ENCODE measurements at regions not wholly inside any gene's neighbourhood (a gene's known extent, or its start where the extent isn't known, plus 50 kb on each side); places are given as distances from the start of the nearest gene placed in this dataset.

GRCh38 chr10:105383978-105384377, 742.9 kb downstream of the SORCS3 start:
- TF ChIP-seq CTCF (conservative IDR thresholded peaks at IDR 0.05; ENCODE audit: low read depth in 2 of 2), result no peak
- TF ChIP-seq POLR2AphosphoS5 (IDR thresholded peaks at IDR 0.05; ENCODE audit: low read depth), result no peak
- TF ChIP-seq, protein P1, sequence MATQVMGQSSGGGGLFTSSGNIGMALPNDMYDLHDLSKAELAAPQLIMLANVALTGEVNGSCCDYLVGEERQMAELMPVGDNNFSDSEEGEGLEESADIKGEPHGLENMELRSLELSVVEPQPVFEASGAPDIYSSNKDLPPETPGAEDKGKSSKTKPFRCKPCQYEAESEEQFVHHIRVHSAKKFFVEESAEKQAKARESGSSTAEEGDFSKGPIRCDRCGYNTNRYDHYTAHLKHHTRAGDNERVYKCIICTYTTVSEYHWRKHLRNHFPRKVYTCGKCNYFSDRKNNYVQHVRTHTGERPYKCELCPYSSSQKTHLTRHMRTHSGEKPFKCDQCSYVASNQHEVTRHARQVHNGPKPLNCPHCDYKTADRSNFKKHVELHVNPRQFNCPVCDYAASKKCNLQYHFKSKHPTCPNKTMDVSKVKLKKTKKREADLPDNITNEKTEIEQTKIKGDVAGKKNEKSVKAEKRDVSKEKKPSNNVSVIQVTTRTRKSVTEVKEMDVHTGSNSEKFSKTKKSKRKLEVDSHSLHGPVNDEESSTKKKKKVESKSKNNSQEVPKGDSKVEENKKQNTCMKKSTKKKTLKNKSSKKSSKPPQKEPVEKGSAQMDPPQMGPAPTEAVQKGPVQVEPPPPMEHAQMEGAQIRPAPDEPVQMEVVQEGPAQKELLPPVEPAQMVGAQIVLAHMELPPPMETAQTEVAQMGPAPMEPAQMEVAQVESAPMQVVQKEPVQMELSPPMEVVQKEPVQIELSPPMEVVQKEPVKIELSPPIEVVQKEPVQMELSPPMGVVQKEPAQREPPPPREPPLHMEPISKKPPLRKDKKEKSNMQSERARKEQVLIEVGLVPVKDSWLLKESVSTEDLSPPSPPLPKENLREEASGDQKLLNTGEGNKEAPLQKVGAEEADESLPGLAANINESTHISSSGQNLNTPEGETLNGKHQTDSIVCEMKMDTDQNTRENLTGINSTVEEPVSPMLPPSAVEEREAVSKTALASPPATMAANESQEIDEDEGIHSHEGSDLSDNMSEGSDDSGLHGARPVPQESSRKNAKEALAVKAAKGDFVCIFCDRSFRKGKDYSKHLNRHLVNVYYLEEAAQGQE (IDR thresholded peaks at IDR 0.05; ENCODE audit: unreplicated experiment), result no peak

Data from GM23338 (cell line).